SK-N-SH (cell line): ENCODE measurements at regions not wholly inside any gene's neighbourhood (a gene's known extent, or its start where the extent isn't known, plus 50 kb on each side); places are given as distances from the start of the nearest gene placed in this dataset.

Experiments used
- CTCF ChIA-PET: fragments of 300-600, 350-600 bp; formaldehyde crosslinking; extraction: SDS; loops from one replicate; lab custom pipeline; 2021; lab: Yijun Ruan, JAX
- POLR2A ChIA-PET: fragments of 350-600 bp; sonication (Branson Sonifier 250); formaldehyde crosslinking; extraction: SDS; loops from one replicate; lab custom pipeline; 2020; ENCODE audit warnings: antibody characterized with exemption, inconsistent platforms; lab: Yijun Ruan, JAX
- DNase-seq: peaks from one replicate; pipeline ENCODE4 v3.0.0; 2012
- H2AFZ ChIP-seq: fragments of 200-600 bp; sonication (generic); 2 replicates; pipeline ENCODE4 v1.8.1; 2016; ENCODE audit warnings: antibody characterized with exemption, mild to moderate bottlenecking, low read depth
- H3F3A ChIP-seq: fragments of 200-600 bp; sonication (generic); replicated peaks from 2 replicates; pipeline ENCODE3; 2016; ENCODE audit warnings: antibody characterized with exemption, mild to moderate bottlenecking; ENCODE audit not compliant: insufficient read depth
- H3K27ac ChIP-seq, 2 experiments: fragments of 200-500 bp in 1 of 2; fragments of 200-600 bp in 1 of 2; sonication (Bioruptor generic) in 1 of 2; sonication (generic), shearing (Covaris generic) in 1 of 2; 2 replicates each; pipeline versions ENCODE4 v1.5.1 to v1.6.1; 2014 to 2016; ENCODE audit warnings: low read depth in 2 of 2, inconsistent platforms in 1 of 2, low read length in 1 of 2, mild to moderate bottlenecking in 1 of 2, mixed read lengths in 1 of 2
- H3K27me3 ChIP-seq: fragments of 200-600 bp; sonication (generic), shearing (Covaris generic); 2 replicates; pipeline ENCODE4 v1.6.1; 2016; ENCODE audit warnings: mixed run types; ENCODE audit not compliant: insufficient read depth
- H3K36me3 ChIP-seq, 2 experiments: fragments of 200-500 bp in 1 of 2; fragments of 200-600 bp in 1 of 2; sonication (Bioruptor generic) in 1 of 2; sonication (generic) in 1 of 2; replicated peaks in 1 of 2; 2 replicates each; pipeline versions ENCODE3 to v1.5.1; 2014 to 2016; ENCODE audit warnings: low read length in 1 of 2, mild to moderate bottlenecking in 1 of 2; ENCODE audit not compliant: insufficient read depth in 2 of 2, control insufficient read depth in 1 of 2
- H3K4me1 ChIP-seq, 2 experiments: fragments of 200-500 bp in 1 of 2; fragments of 200-600 bp in 1 of 2; sonication (Bioruptor generic) in 1 of 2; sonication (generic), shearing (Covaris generic) in 1 of 2; 2 replicates each; pipeline versions ENCODE4 v1.5.1 to v1.6.1; 2014 to 2016; ENCODE audit warnings: low read depth in 1 of 2, low read length in 1 of 2, mixed run types in 1 of 2; ENCODE audit not compliant: insufficient read depth in 2 of 2, control insufficient read depth in 1 of 2
- H3K4me2 ChIP-seq: fragments of 200-600 bp; sonication (generic), shearing (Covaris generic); 2 replicates; pipeline ENCODE4 v1.6.1; 2017; ENCODE audit warnings: mixed run types
- H3K4me3 ChIP-seq, 2 experiments: fragments of 200-500 bp in 1 of 2; fragments of 200-600 bp in 1 of 2; sonication (Bioruptor generic) in 1 of 2; sonication (generic), shearing (Covaris generic) in 1 of 2; 2 replicates each; pipeline versions ENCODE4 v1.5.1 to v1.8.1; 2014 to 2016; ENCODE audit warnings: low read depth in 2 of 2, inconsistent platforms in 1 of 2, low read length in 1 of 2, mild to moderate bottlenecking in 1 of 2, mixed read lengths in 1 of 2, moderate library complexity in 1 of 2
- H3K79me2 ChIP-seq: fragments of 200-600 bp; sonication (generic); 2 replicates; pipeline ENCODE4 v1.8.1; 2017; ENCODE audit warnings: mild to moderate bottlenecking; ENCODE audit not compliant: insufficient read depth
- H3K9ac ChIP-seq: fragments of 200-600 bp; sonication (generic); 2 replicates; pipeline ENCODE4 v1.6.1; 2017; ENCODE audit warnings: mixed run types
- H3K9me2 ChIP-seq: fragments of 200-600 bp; sonication (generic); 2 replicates; pipeline ENCODE4 v1.6.1; 2017; ENCODE audit warnings: mixed run types
- H3K9me3 ChIP-seq: fragments of 200-600 bp; sonication (generic); 2 replicates; pipeline ENCODE4 v1.6.1; 2017; ENCODE audit warnings: mixed run types, mild to moderate bottlenecking, moderate library complexity
- H4K20me1 ChIP-seq: fragments of 200-600 bp; sonication (generic); 2 replicates; pipeline ENCODE4 v1.6.1; 2017; ENCODE audit warnings: mild to moderate bottlenecking, mixed run types; ENCODE audit not compliant: insufficient read depth
- CHD2 ChIP-seq: fragments of 150-350 bp; IDR thresholded peaks from 2 replicates; pipeline ENCODE4 v1.6.1; 2018; ENCODE audit warnings: low read length; ENCODE audit not compliant: partially characterized antibody
- ELF1 ChIP-seq: IDR thresholded peaks from 2 replicates; pipeline ENCODE4 v1.4.0; 2012
- EP300 ChIP-seq, 2 experiments: IDR thresholded peaks; 2 replicates each; pipeline versions ENCODE4 v1.4.0 to v1.6.1; 2012; ENCODE audit warnings: borderline replicate concordance in 1 of 2, low read depth in 1 of 2, low read length in 1 of 2
- EZH2phosphoT487 ChIP-seq: fragments of 200-600 bp; sonication (generic); IDR thresholded peaks from 2 replicates; pipeline ENCODE4 v1.6.1; 2017; ENCODE audit warnings: low read depth, mixed run types, mild to moderate bottlenecking, antibody characterized with exemption, moderate library complexity, borderline replicate concordance
- FOSL2 ChIP-seq: IDR thresholded peaks from 2 replicates; pipeline ENCODE4 v1.4.0; 2012; ENCODE audit warnings: low read depth, mild to moderate bottlenecking, moderate library complexity, borderline replicate concordance
- FOXJ3 ChIP-seq: sonication (generic); formaldehyde crosslinking; IDR thresholded peaks from 2 replicates; pipeline ENCODE4 v1.5.1; 2020; ENCODE audit warnings: mild to moderate bottlenecking, missing genetic modification reagents
- GABPA ChIP-seq: IDR thresholded peaks from 2 replicates; pipeline ENCODE4 v1.4.0; 2012; ENCODE audit warnings: low read depth, mild to moderate bottlenecking
- MEF2A ChIP-seq: IDR thresholded peaks from 2 replicates; pipeline ENCODE4 v1.4.0; 2012; ENCODE audit warnings: low read depth, borderline replicate concordance
- MXI1 ChIP-seq: IDR thresholded peaks from 2 replicates; pipeline ENCODE4 v1.6.1; 2012; ENCODE audit warnings: mild to moderate bottlenecking, low read depth, low read length, improper control_type of control experiment
- NFIC ChIP-seq: IDR thresholded peaks from 2 replicates; pipeline ENCODE4 v1.4.0; 2012; ENCODE audit warnings: borderline replicate concordance
- NRF1 ChIP-seq: IDR thresholded peaks from 2 replicates; pipeline ENCODE4 v1.6.1; 2012; ENCODE audit warnings: low read depth, mild to moderate bottlenecking, low read length
- POLR2AphosphoS5 ChIP-seq: IDR thresholded peaks from 2 replicates; pipeline ENCODE4 v1.6.1; 2012; ENCODE audit warnings: low read depth, low read length
- RFX5 ChIP-seq: IDR thresholded peaks from 2 replicates; pipeline ENCODE4 v1.6.1; 2012; ENCODE audit warnings: mild to moderate bottlenecking, improper control_type of control experiment, low read length
- RXRA ChIP-seq: IDR thresholded peaks from 2 replicates; pipeline ENCODE4 v1.4.0; 2012; ENCODE audit warnings: low read depth, mild to moderate bottlenecking, borderline replicate concordance
- SIN3A ChIP-seq: IDR thresholded peaks from 2 replicates; pipeline ENCODE4 v1.6.1; 2012; ENCODE audit warnings: low read depth, mild to moderate bottlenecking, low read length, moderate library complexity, borderline replicate concordance
- SMC3 ChIP-seq: IDR thresholded peaks from 2 replicates; pipeline ENCODE4 v1.6.1; 2012; ENCODE audit warnings: low read depth, low read length, improper control_type of control experiment
- TAF1 ChIP-seq: IDR thresholded peaks from 2 replicates; pipeline ENCODE4 v1.6.1; 2012; ENCODE audit warnings: low read depth, mild to moderate bottlenecking, low read length, moderate library complexity, borderline replicate concordance
- TCF12 ChIP-seq: IDR thresholded peaks from 2 replicates; pipeline ENCODE4 v1.4.0; 2012
- WGBS: methylation state at CpG from one replicate; pipeline ENCODE4 v1.1.6; 2017; ENCODE audit warnings: low lambda C conversion rate; 5-methylcytosine and 5-hydroxymethylcytosine counted together
- TF ChIP-seq, protein P1 (sequence below): IDR thresholded peaks from 2 replicates; pipeline ENCODE4 v1.4.0; 2012; ENCODE audit warnings: low read depth
- TF ChIP-seq, protein P2 (sequence below): fragments of 200-600 bp; sonication (generic); IDR thresholded peaks from 2 replicates; pipeline ENCODE4 v1.6.1; 2017; ENCODE audit warnings: antibody characterized with exemption, mild to moderate bottlenecking, moderate library complexity
- TF ChIP-seq, protein P3 (sequence below): IDR thresholded peaks from 2 replicates; pipeline ENCODE4 v1.4.0; 2012; ENCODE audit warnings: low read depth, borderline replicate concordance

DNA sequence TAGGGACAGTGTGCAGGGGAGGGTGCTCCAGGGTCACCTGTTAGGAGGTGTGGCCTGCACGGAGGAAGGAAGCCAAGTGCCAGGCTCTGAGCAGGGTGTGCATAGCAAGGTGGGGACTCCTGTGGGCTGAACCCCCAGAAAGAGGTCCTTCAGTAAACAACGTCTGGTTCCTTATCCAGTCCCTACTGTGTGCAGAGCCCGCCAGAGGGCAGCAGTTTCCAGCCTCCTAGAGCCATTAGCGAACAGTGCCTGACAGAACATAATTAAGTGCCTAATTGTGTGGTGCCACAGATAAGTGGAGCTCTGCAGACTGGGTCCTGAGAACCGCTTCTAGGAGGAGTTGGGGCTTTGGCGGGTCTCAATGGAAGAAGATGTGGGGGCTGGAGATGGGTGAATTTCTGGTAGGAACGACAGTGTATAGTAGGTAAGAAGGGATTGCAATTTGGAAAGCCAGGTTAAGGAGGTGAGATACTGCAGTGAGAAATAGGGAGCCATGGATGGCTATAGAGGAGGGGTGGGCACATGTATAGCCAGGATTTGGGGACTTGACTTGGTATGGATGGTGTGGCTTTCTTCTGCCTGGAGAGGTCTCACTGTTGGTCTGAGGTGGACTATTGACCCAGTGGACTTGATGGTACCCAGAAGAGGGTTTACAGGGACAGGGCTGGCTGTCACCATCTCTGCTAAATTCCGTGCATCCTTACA, 323.1 kb downstream of the ZNF536 start:
- POLR2A ChIA-PET = no interaction called here
- no peaks in the 10 kb centered on the region for H3K9me2 ChIP-seq
- no peaks in the 10 kb centered on the region for H3K36me3 ChIP-seq
- no peaks in the 10 kb centered on the region for H3F3A ChIP-seq
- no peak for TF ChIP-seq CHD2
- no peak for TF ChIP-seq RXRA
- no peak for TF ChIP-seq FOSL2
- TF ChIP-seq, protein P1, sequence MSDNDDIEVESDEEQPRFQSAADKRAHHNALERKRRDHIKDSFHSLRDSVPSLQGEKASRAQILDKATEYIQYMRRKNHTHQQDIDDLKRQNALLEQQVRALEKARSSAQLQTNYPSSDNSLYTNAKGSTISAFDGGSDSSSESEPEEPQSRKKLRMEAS = no peak
- TF ChIP-seq MEF2A = no peak
- TF ChIP-seq POLR2AphosphoS5 = no peak
- no peak for TF ChIP-seq TCF12
- no peak for TF ChIP-seq NFIC
- no peak for TF ChIP-seq EZH2phosphoT487
- no peak for TF ChIP-seq SMC3
- TF ChIP-seq NRF1 = no peak
- TF ChIP-seq, all 33 proteins: peak for 0
- Histone ChIP-seq H3K4me2 (no peak overlapping the region), H2AFZ (no peak overlapping the region), H3K9me3 (no peaks in the 10 kb centered on the region), H3K4me1 (peaks cover 5 to 53% of the 10 kb centered on the region in 2 experiments; a peak in 3 of 4 replicates), H3K4me3 (no peak overlapping the region), H3K9ac (no peak overlapping the region), H3K79me2 (no peaks in the 10 kb centered on the region), H4K20me1 (no peaks in the 10 kb centered on the region), H3K27me3 (no peaks in the 10 kb centered on the region; the same call in 1 of the 2 replicates), H3K27ac (no peak overlapping the region; a peak in 1 of 4 replicates)
- 34% methylated on average over 8 of the region's 8 CpGs for WGBS
- DNase-seq = no peak
- CTCF ChIA-PET = interaction anchor here (0.8 to 4.1 kb wide), 11 partner anchors 9 to 1529 kb away, joined by 3 to 28 read pairs (median 3); no protein-coding TSS in a partner anchor

DNA sequence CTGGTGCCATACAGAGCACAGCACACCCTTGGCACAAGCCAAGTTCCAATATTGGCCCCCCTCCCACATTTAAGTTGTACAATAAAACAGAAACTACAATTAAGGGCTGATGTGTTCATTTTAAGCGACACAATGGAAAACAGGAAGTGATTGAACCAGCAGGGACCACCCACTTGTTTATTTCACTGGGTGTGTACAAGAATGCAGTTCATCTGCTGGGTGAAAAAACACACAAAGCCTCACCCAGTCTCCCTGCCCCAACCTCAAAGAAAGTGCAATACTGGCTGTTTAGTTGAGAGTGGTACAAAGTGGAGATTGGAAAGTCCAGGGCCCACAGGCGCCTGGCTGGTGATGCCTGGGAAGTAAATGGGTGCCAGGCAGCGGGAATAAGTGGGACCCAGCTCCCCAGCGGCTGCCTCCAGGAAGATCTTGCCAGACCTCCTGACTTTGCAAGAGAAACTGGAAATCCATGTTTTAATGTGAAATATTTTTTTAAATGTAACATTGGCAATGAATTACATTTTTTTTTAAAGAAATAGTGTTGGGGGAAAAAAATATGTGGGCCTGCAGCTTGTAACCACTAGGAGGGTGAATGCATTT, 322.1 kb downstream of the ZNF536 start:
- no peaks in the 10 kb centered on the region for H3K9me2 ChIP-seq
- TF ChIP-seq SIN3A (no peak), MEF2A (no peak), EP300 (IDR thresholded peaks at IDR 0.05; ENCODE audit: borderline replicate concordance in 1 of 2, low read depth in 1 of 2, low read length in 1 of 2) (no peak), MXI1 (no peak), RFX5 (no peak), GABPA (no peak), TAF1 (no peak), ELF1 (no peak), FOXJ3 (CRISPR knock-in tag) (no peak)
- TF ChIP-seq, protein P2, sequence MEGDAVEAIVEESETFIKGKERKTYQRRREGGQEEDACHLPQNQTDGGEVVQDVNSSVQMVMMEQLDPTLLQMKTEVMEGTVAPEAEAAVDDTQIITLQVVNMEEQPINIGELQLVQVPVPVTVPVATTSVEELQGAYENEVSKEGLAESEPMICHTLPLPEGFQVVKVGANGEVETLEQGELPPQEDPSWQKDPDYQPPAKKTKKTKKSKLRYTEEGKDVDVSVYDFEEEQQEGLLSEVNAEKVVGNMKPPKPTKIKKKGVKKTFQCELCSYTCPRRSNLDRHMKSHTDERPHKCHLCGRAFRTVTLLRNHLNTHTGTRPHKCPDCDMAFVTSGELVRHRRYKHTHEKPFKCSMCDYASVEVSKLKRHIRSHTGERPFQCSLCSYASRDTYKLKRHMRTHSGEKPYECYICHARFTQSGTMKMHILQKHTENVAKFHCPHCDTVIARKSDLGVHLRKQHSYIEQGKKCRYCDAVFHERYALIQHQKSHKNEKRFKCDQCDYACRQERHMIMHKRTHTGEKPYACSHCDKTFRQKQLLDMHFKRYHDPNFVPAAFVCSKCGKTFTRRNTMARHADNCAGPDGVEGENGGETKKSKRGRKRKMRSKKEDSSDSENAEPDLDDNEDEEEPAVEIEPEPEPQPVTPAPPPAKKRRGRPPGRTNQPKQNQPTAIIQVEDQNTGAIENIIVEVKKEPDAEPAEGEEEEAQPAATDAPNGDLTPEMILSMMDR = no peak
- TF ChIP-seq, protein P1 = no peak
- TF ChIP-seq, protein P3, sequence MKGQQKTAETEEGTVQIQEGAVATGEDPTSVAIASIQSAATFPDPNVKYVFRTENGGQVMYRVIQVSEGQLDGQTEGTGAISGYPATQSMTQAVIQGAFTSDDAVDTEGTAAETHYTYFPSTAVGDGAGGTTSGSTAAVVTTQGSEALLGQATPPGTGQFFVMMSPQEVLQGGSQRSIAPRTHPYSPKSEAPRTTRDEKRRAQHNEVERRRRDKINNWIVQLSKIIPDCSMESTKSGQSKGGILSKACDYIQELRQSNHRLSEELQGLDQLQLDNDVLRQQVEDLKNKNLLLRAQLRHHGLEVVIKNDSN = no peak

More for the DNA sequence above, 322.1 kb downstream of the ZNF536 start:
- whole genome bisulfite sequencing = 33% methylated on average over 4 of the region's 4 CpGs
- ChIA-PET POLR2A (no interaction called here), CTCF (interaction anchor here (0.9 to 4.1 kb wide), 8 partner anchors 8 to 1530 kb away, joined by 3 to 28 read pairs (median 4); no protein-coding TSS in a partner anchor)
- no peaks in the 10 kb centered on the region for H4K20me1 ChIP-seq
- H3K4me2 ChIP-seq = no peak overlapping the region
- no peaks in the 10 kb centered on the region for H3K79me2 ChIP-seq
- peaks cover 5 to 62% of the 10 kb centered on the region in 2 experiments; a peak in 3 of 4 replicates for H3K4me1 ChIP-seq
- H3K4me3 ChIP-seq = no peak overlapping the region
- no peaks in the 10 kb centered on the region for H3F3A ChIP-seq
- no peaks in the 10 kb centered on the region for H3K36me3 ChIP-seq
- no peak for DNase-seq
- H3K27me3 ChIP-seq = no peaks in the 10 kb centered on the region; the same call in 1 of the 2 replicates
- H3K27ac ChIP-seq = peak overlapping the region in 1 of 2 experiments; percentile 99; a peak in 1 of 4 replicates
- no peaks in the 10 kb centered on the region for H3K9me3 ChIP-seq
- H2AFZ ChIP-seq = no peak overlapping the region
- no peak overlapping the region for H3K9ac ChIP-seq
